GM19043 (cell line): ENCODE measurements at regions not wholly inside any gene's neighbourhood (a gene's known extent, or its start where the extent isn't known, plus 50 kb on each side); places are given as distances from the start of the nearest gene placed in this dataset.
"Not testable (repeated sequence)": the region's sequence is repeated elsewhere in the genome, so short reads cannot be mapped to it uniquely, and the experiment has no call there.

ENCODE experiments used
- ATAC-seq: cut with Tn5 transposase; IDR thresholded peaks from one replicate; pipeline ENCODE4 v1.9.1; 2021; ENCODE audit warnings: low read depth; ENCODE audit not compliant: unreplicated experiment

DNA sequence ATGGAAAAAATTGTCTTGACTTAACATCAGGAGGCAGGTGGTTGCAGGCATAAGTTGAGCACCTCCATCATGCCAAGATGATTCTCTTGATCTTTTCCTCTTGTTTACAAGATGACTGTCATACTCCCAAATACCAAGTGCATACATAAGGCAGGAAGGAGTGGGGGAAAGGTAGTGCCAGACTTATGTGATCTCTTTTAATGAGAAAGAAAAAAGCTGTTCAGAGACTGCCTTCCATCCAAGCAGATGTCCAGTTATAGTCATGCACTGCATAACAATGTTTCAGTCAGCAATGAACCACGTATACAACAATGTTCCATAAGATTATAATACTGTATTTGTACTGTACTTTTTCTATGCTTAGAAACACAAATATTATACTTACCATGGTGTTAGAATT lies 135.7 kb downstream of the EHF start:
- ATAC-seq, result no peak

DNA sequence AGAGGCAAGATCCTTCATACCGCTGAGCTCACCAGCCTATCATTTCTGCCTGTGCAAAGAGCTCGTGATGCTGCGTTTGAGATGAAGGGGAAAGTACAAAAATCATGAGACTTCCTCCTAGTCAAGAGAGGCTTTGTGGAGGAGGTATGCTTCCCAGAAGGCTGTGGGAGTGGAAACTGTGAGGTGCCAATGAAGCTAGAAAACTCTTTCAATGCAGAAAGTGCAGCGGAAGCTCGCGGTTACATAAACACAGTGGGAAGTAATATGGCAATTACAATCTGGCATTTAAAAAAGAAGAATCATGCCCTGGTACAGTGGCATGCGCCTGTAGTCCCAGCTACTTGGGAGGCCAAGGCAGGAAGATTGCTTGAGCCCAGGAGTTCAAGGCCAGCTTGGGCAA lies 134.8 kb downstream of the EHF start:
- no peak for ATAC-seq

- ATAC-seq, result no peak
Measured at GRCh38 chr11:34754171-34754823, 133.4 kb downstream of the EHF start.

DNA sequence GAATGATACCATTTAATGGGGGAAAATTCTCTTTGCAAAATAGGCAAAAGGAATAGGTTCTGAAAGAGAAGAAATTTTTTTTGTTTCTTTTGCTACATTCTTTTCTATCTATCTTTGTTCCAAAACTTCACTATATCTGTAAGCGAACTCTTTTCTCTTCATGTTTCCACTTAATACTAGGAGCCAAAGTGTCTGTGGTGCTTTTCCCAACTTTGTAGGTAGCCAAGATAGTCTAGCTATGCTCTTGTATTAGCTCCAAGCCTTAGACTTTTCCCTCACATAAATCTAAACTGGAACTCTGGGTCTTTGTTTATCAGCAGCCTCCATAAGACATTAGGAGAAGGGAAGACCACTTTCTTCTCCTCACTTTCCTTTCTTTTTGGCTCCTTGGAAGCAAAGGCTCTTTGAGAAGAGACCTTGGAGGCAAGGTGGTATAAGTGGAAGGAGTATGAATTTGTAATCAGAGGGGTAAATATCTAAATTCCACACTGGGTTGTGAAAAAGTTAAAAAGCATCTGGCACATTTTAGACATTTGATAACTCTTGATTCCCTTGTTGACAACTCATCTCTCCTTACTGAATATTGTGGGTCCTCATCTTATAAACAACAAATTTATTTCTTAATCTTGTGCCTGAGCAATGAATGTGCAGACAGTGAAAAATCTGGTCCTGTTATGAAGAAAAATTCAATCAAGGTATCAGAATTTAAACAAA lies 130.0 kb downstream of the EHF start:
- no peak for ATAC-seq

DNA sequence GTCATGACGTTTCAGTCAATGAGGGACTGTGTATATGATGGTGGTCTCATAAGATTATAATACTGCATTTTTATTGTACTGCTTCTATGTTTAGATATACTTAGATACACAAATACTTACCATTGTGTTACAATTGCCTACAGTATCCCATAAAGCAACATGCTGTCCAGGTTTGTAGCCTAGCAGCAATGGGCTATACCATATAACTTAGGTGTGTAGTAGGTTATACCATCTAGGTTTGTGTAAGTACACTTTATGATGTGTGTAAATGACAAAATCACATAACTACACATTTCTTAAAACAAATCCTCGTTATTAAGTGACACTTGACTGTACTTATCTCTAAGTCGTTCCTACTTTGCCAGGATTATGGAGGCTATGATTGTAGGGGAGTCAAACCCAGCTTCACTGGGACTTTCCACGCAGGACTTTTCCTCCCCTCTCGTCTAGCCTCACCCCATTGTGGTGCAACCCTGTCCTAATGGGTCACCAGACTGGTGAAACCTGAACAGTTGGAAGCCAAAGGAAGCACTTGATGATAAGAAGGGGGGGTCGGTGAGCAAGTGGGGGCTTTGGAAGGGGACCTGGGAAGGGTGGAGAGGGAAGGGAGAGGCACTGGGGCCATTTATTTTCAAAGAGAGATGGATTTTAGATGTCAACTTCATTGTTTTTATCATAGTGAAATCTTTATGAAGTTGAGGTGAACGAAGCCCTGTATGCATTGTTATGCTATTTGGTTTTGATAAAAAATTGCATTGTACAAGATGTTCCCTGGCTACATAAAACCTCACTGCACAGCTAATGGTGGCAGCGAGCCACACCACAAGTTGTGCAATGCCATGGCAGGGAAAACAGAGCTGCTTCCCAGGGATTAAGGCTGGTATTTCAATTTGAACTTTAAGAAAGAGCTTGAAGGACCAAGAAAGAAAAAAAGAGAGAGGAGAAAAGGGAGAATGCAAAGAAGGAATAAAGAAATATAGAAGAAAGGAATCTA lies 129.1 kb downstream of the EHF start:
- no peak for ATAC-seq

GRCh38 chr11:34748036-34748435 lies 127.1 kb downstream of the EHF start:
- no peak for ATAC-seq

GRCh38 chr11:34747251-34747650 lies 126.4 kb downstream of the EHF start:
- ATAC-seq, result no peak

DNA sequence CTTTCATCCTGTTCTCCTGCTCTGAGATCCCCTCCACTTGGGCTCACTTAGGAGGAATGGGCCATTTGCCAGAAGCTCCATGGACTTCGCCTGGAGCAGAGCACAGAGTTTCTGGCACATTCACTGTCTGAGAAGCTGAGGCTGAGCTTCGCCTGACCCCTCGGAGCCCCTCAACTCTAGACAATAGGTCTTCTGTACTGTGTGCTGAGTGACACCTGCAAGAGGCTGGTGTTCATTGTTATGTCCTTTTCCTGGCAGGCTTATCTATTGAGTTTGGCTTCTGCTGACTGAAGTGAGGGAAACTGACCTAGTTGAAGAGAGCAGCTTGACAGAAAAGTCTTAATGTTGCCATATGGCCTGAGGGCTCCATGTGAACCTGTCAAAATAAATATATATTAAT lies 124.3 kb downstream of the EHF start:
- ATAC-seq, result no peak

DNA sequence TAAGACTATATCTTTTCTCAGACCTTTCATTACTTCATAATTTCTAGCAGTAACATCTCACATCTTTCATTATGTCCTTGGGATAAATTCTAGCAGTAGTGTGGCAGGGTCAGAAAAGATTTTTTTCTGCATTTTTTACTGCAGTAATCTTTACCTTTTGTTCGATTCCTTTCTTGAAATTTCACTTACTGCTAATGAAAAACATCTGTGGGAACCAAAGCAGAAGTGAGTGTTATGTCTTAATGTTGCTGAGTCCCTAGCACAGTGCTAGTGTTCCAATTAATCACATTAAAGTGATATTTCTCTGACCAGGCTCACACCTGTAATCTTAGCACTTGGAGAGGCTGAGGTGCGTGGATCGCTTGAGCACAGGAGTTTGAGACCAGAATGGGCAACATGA lies 123.6 kb downstream of the EHF start:
- ATAC-seq, result no peak

DNA sequence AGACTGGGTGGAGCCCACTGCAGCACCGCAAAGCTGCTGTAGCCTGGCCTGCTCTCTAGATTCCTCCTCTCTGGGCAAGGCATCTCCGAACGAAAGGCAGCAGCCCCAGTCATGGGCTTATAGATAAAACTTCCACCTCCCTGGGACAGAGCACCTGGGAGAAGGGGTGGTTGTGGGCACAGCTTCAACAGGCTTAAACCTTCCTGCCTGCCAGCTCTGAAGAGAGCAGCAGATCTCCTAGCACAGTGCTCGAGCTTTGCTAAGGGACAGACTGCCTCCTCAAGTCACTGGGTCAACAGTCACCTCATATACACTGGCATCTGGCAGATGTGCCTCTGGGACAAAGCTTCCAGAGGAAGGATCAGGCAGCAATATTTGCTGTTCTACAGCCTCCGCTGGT lies 117.3 kb downstream of the EHF start:
- no peak for ATAC-seq

GRCh38 chr11:34732831-34733230 lies 111.9 kb downstream of the EHF start:
- ATAC-seq, result no peak

- ATAC-seq, result no peak
Measured at GRCh38 chr11:34731603-34732002, 110.7 kb downstream of the EHF start.

- no peak for ATAC-seq
Measured at GRCh38 chr11:34730544-34731295, 109.8 kb downstream of the EHF start.

- no peak for ATAC-seq
Measured at GRCh38 chr11:34728609-34729008, 107.7 kb downstream of the EHF start.

GRCh38 chr11:34727228-34727737 lies 106.4 kb downstream of the EHF start:
- ATAC-seq, result no peak

DNA sequence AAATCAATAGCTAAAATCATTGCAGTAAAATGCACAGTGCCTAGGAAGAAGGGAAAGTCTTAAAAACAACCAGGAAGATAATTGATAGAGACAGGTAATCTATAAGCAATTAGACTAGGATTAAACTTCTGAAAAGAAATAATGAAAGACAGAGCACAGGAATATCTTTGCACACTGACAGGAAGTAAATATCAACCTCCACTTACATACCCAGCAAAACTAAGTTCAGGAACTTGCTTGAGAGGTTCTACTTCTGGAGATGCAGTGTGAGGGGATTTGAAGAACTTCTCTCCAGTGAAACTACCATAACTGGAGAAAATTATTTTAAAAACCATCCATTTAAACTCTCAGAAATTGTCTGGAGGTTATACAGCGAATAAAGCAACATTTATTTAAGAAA lies 104.1 kb downstream of the EHF start:
- no peak for ATAC-seq

- ATAC-seq, result no peak
Measured at GRCh38 chr11:34721646-34722045, 100.8 kb downstream of the EHF start.

DNA sequence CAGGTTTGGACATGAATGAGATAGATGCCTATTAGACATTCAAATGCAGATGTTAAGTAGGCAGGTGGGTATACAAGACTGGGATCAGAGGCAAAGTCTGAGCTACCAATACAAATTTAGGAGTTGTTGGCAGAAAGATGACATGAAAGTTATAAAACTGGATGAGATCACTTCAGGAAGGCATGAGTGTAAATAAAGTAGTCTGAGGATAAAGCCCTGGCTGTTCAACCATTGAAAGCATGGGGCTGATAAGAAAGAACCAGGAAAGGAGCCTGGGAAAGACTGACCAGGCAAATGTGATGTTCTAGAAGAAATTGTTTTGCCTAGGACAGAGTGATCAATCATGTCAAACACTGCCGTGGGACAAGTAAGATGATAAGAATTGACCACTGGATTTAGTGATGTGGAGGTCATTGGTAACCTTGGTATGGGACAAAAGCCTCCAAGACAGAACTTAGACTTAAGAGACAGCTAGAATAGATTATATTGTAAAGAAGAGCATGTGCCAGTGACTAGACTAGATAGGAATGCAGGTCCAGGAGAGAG lies 98.5 kb downstream of the EHF start:
- ATAC-seq, result no peak

- not testable (repeated sequence) for ATAC-seq
Measured at GRCh38 chr11:34713631-34714030, 92.7 kb downstream of the EHF start.
